Activated T-cell treated with anti-CD3 and anti-CD28 coated beads for 48 hours (primary cell): ENCODE measurements at regions not wholly inside any gene's neighbourhood (a gene's known extent, or its start where the extent isn't known, plus 50 kb on each side); places are given as distances from the start of the nearest gene placed in this dataset.
"Not testable (repeated sequence)": the region's sequence is repeated elsewhere in the genome, so short reads cannot be mapped to it uniquely, and the experiment has no call there.

Source experiments
- DNase-seq: peaks from one replicate; pipeline ENCODE4 v3.0.0-alpha.2; 2020; ENCODE audit warnings: low read depth

DNA sequence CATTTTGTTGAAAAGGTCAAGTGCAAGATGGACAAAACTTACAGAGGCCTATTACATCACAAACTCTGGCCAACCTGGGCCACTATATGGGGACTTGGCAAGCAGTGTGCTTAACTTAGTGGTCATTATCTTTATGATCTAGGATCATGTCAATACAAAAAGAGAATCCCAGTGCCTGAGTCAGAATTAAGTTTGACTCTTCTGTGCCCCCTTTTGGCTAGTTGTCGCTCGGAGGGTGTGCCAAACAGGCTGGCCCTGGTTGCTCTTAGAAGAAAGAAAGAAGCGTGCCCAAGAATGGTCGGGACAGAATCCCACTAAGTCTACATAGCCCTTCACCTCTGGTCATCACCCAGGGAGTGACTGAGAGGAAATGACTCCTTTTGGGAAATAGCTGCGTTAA is 100.1 kb downstream of the EIF4E start:
- DNase-seq: peak; percentile 6

DNA sequence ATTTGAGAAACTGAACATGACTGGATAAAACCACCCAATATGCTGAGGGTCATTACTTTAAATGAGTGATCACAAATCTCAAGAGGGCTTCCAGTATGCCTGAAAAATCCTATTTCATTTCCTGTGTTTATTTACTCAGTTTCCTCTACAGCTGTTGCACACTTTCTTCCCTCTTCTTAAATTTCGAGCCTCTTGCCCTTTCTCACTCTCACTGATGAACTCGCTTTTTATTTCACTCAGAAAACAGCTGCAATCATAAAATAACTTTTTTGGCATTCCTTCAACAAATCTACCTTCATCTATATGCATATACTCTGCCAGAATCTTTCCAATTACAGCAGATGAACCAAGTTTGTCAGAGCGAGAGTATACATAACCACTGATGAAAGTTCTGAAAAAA is 101.3 kb downstream of the EIF4E start:
- no peak for DNase-seq

DNA sequence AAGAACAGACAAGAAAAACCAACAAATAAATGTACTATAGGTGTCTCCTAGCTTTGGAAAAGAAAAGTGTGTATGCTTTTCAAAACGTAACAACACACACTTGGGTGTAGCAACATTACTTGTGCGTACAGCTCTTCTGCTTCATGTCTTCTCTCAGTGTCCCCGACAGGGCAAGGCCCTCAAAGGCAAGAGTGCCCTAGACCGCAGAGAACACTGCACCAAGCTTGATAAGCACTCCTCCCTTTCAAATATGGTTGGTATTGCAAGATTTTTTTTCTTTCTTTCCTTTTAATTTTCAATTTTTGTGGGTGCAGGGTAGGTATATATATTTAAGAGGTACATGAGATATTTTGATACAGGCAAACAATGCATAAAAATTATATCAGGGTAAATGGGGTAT is 106.8 kb downstream of the EIF4E start:
- no peak for DNase-seq

DNA sequence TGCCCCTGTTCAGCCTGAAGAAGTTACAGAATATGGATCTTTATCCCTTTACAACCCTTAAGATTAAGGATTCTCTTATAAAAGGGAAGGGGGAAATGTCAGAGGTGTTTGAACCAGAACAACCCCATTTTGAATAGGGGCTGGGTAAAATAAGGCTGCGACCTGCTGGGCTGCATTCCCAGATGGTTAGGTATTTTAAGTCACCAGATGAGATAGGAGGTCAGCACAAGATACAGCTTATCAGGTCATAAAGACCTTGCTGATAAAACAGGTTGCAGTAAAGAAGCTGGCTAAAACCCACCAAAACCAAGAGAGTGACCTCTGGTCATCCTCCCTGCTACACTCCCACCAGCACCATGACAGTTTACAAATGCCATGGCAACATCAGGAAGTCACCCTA is 110.8 kb downstream of the EIF4E start:
- not testable (repeated sequence) for DNase-seq

DNA sequence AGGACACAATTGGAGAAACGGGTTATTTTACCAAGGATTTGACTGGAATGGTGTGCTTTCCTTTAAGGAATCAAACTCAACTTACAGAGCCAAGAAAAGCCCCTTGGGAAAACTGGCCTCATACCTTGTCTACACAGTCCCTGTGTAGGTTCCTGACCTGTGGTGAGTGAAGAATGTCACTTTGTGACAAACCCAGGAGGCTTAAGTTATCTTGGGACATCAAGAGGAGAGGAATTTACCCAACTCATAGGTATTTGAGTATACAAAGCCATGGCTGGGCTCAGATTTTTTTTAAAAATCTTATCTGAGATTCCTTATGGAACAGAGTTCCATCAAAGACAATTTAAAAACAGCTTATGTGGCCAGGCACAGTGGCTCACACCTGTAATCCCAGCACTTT is 112.1 kb downstream of the EIF4E start:
- DNase-seq: no peak

DNA sequence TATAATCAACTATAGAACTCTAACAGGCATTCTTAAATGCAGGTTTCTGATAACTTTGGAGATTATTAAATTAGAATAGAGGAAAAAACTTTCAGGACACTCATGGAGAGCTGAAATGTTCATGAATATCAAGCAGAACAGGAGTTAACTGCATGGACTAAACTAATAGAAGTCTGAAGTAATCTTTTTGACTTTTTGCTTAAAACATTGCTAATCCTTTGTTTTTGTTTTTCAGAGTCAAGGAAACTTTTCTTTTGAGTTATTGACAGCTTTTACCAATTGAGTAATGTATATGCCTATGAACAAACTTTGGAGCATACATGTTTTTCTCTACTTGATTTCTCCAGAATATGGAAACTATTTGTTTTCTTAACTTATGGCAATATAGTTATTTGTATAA is 112.5 kb downstream of the EIF4E start:
- DNase-seq: no peak

DNA sequence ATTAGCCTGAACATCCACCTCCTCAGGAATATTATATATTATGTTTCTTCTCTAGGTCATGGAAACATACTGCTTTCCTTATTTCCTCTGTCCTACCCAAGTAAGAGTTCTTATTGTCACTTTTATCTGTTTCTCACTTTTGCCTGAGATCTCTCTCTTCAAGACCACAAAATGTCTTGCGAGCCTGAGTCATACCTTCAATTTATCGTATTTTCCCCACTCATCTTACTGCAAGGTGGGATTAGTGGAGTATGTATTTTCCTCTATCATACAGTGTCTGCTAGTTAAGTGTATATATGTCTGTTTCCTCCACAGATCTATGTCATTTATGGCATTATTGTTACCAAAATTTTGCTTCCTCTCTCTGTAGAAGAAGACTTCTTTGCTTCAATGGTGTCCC is 124.5 kb downstream of the EIF4E start:
- no peak for DNase-seq

DNA sequence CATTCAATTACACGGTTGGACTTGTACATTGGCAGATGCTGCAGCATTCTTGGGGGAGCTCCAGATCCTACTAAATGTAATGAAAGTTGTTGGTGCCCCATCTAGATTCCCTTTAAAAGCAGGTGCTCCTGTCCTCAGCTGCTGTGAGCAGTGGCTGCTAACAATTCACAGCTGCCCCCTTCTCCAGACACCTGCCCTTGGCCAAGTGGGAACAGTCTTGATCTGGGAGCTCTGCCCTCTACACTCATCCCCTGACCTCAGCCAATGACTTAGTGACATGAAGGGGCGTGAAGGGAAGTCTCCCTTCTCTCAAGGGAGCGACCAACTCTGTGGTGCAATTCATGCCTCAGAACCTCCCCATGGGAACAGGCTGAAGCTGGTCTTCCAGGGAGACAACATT is 125.7 kb downstream of the EIF4E start:
- no peak for DNase-seq

DNA sequence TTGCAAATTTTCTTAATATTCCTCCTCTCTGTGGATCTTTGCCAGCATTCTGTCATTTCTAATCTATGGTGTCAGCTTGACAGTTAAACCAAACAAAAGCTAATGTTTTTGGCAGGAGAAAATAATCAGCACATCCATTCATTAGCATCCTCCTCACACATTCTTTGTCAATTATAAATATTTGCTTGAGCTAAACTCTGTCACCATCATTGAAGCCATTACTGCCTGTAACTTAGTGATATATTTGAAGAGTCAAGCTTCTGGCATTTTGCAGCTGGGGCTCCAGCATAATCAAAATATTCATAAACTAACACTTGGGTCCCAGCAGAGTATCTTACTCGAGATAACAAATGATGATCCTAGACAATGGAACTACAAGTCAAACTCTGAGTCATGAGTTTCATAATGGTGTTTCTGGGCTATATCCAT is 126.1 kb downstream of the EIF4E start:
- no peak for DNase-seq

DNA sequence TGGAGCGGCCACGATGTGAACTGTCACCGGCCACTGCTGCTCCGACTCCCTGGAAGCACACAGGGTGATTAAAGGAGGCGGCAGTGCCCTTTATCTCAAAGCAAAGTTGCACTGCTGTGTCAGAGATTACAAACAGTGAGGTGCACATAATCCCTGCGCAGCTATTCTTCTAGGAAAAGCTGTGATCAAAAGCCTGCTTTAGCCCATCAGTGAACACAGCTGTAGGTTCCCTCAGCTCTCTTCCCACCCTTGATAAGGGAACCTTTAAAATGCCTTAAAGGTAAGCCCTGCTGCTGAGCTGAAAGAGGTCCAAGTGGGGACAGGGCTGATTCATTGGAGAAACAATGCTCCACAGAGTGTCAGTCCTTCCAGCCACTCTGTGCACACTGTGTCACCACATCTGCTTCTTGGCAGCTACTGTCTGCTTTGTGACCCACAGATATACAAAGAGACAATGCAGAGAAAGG is 127.6 kb downstream of the EIF4E start:
- no peak for DNase-seq

DNA sequence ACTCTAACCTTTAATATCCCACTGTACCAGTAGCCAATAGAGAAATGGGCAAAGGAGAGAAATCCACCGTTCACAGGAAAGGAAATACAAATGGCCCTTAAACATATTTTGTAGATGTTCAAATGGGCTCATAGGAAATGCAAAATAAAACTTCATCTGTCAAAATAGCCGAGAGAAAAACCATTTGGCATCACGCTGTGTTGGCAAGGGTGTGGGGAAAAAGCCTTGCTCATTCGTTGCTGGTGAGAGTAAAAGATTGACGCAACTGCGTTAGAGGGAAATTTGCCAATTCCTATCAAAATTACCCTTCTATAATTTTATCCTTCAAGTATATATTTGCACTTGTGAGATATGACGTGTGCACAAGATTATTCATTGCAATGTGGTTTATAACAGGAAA is 131.9 kb downstream of the EIF4E start:
- DNase-seq: no peak

DNA sequence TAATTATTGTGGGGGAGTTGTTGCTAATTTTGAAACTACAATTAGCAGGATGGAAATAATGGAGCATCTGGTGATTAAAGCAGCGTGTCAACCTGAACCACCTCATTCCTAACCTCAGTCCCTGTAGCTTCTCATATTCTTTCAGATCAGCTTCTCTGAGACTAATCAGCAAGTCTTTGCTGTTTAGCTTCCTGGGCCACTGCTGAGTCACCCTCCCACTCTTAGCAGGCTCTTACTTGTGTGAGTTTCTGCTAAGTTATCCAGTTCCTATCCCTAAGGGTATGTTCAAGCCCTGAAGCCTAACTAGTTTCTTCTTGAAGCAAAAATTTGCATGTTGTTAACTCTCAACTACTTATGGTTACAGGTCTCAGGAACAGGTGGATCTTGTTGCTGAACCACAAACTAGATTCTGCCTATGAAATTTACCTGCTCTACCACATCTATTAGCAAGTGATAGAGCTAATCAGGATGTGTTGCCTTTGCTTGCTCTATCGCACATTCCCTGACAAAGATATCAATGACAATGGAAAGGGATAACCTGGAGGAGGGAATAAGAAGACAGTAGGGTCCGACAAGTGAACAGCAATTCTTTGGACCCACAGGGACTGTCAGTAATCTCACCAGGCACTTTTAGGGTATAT is 134.2 kb downstream of the EIF4E start:
- DNase-seq: peak; percentile 33

DNA sequence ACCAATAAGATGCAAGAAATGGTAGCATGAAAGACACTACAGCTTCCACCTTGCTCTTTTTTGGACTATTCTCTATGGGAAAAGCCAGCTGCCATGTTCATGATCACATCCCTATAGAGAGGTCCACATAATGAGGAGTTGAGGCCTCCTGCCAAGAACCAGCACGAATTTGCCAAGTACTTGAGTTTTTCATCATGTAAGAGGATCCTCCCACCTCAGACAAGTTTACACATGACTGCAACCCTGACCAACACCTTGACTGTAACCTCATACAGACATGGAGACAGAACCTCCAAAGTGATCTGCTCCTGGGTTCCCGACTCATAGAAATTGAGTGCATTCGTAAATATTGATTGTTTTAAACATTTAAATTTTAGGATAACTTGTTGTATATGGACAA is 135.2 kb upstream of the TSPAN5 start:
- no peak for DNase-seq

DNA sequence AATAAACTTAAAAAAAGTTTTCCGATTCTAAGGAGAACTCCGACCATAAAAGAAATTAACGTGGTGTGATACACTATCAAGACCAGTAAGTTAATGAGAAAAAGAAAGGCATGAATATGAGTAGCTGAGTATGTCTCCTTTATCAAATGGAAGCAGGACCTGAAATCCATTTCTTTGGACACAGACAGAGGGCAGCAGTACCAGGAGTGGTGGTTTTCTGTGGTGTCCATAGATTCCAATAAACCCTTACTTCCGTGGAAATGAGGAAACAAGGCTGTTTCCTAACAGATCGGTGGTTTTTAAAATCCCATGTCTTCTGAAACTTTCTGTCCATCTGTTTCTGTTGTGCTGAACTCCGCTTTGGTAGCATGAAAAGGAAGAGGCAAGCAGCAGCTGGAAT is 128.5 kb upstream of the TSPAN5 start:
- DNase-seq: no peak

DNA sequence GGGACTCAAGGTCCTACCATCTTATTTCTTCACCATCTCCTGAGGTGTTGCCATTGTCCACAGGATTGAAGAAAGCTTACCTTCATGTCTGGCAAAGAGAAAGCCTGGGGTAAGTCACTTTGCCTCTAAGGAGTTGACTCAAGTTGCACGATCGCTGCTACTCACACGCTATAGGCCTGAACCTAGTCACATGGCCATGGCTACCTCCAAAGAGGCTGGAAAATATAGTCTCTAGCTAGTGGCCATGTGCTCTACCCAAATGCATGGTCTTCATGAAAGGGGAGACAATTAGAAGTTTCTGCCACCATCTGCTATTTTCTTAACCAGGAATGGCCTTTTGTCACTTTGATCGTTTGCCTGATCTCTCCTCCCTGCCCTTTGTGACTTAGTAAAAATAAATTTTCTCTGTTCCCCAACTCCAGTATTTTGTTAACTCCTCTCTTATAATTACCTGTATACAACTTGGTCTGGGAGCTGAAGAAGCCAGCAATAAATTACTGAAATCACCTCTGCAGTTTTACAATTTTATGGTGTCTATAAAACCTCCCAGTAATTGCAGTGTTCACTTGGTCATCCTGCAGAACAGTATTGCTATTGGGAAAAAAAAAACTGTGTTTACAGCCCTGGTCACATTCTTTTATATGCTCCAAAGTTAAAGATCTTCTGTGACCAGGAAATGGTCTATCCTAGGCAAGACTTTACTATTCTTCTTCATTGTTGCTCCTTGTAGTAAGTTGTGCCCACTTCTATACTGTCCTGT is 126.7 kb upstream of the TSPAN5 start:
- DNase-seq: no peak

DNA sequence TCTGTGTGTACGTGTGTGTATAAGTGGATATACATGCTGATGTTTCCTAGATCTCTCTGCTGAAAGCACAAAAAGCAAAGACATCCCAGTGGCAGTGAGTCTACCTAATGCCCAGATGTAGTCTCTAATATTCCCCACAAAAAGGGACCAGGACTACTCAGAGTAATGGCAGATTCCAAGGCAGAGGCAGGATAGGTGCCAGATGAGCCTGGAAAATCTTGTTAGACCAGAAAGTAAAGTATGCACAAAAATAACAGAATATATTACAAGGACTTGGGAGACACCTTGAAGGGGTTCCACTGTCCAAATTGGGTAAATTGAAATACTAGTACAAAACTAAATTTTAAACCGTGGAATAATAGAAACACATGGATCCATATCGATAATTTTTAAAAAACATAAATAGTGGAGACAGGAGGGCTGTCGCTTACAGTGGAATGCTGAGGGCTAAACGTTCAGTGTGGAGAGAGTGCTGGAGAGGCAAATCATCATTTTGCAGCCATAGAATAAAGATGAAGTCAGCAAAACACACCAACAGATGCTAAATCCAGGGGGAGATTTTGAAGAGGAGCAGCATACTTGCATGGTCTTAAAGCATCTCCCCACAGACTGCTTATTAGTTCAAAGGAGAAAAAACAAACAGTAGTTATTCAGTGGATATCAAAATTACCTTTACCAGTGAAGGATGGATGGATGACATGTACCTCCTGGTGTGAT is 123.4 kb upstream of the TSPAN5 start:
- DNase-seq: no peak

DNA sequence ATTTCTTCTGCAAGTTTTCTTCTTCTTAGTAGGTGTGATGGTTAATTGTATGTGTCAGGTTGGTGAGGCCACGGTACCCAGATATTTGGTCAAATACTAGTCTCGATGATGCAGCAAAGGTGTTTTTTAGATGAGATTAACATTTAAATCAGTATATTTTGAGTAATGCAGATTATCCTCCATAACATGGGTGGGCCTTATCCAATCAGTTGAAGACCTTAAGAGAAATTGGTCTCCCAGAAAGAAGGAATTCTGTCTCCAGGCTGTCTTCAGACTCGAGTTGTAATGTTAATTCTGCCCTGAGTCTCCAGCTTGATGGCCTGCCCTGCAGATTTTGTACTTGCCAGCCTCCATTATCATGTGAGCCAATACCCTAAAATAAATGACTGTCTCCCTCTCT is 122.5 kb upstream of the TSPAN5 start:
- no peak for DNase-seq

DNA sequence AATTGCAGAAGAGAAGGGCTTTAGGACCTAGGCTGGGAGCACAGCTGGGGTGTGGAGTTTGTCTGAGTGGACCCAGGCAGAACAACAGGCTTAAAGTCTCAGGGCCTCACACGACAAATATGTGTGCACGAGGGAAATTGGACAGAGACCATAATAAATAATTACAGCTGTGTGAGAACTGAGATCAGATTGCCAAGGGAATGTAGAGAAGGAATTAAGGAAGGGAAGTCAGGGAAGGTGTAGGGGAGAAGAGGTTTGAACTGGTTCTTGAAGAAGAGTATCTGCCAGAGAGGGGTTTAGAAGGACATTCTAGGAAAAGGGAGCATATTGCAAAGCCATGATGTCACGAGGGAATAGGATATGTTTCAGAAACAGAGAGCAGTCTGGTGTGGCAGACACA is 120.7 kb upstream of the TSPAN5 start:
- DNase-seq: no peak

DNA sequence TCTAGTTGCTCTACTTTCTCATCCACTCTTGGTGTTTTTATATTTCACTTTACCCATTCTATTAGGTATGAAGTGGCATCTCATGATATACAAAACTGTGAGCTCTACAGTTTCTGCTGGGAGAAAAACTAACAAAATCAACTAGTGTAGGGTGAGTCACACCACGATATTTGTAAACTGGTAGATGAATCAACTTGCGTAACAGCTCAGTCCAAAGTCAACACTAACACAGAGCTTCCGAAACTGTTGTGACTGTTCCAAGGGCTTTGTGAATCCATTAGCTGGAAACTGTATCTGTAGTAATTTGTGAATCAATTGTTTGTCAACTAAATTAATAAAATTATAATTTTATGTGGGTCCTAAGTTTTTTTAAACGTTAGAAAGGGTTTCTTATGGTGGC is 119.8 kb upstream of the TSPAN5 start:
- no peak for DNase-seq

DNA sequence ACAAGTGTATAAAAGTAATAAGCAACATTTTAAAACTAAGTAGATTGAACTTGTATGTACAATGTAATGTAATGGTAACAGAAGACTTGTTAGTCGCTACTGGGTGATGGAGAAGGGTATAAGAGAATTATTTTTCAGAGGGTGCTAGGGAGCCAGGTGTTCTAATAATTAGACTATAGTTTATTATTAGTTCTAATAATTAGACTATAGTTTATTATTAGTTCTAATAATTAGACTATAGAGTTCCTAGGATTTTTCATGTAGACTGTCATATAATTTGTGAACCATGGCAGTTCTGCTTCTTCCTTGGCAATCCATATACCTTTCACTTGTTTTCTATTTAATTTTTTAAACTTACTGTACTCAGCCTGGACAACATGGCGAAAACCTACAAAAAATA is 117.3 kb upstream of the TSPAN5 start:
- DNase-seq: no peak

DNA sequence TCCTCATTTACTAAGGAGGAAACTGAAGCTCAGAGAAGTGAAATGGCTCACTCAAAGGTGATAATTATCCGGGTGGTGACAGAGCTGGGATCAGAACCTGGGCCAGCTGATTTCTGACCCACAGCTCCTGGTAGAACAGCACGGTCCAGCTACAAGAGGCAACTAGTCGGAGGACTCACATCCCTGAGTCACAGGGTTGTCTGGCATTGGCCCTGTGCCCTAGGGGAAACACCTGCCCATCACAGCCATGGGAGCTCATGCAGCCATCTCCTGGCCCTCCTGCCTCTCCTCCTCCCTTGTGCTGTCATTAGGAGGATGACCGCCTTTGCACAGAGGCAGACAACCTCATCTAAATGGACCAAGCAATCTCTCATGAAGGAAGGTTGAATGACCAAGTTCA is 115.2 kb upstream of the TSPAN5 start:
- no peak for DNase-seq

DNA sequence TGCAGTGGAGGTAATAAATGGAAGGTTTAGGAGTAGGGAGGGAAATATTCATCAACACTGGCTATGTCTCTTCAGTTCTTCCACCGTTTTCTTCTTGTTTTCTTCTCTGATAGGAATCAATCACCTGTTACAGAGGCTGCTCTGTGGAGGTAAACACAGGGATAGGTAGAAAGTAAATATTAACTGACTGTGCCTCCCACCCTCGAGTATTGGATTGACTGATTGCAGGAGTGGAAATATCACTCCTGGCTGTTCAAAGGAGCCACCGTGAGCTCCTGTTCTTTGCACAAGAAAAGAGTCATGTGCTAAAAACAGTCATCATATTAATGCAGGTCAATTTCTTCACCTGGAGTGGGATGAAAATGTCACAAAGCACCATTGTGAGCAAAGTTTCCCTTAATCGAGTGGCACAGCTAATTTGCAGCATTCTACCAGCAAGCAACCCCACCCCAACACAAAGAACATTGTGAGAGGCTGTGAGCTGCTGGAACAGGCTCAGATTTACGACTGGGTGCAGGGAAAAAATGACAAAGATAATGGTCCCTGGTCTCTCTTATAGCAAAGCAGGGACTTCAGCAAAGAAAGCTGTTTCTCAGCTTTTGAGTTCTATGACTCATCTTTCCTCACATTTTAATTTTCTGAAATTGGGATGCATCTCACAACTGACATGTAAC is 113.7 kb upstream of the TSPAN5 start:
- no peak for DNase-seq

DNA sequence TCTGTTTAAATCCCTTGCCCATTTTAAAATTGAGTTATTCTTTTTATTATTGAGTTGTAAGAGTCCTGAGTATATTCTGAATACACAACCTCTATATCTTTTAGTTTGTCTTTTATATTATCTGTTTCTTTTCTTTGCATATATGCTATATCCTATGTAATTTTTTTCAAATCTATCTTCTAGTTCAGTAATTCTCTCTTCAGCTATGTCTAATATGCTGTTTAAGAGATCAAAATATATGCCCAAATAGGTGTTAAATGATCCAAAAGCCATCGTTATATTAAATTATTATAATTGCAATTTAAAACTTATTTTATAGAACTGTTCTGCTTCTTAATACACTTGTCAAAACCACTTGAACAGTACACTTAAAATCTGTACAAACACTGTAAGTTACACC is 107.4 kb upstream of the TSPAN5 start:
- DNase-seq: no peak
